Adrenal gland (tissue), 9 donors: ENCODE measurements at regions not wholly inside any gene's neighbourhood (a gene's known extent, or its start where the extent isn't known, plus 50 kb on each side); places are given as distances from the start of the nearest gene placed in this dataset.

ENCODE experiments used
- DNase-seq, 7 donors: peaks; one replicate each; pipeline ENCODE4 v3.0.0-alpha.2; 2019 to 2020
- H3K27ac ChIP-seq, 5 donors: fragments of 200-600 bp; sonication (generic) in 4 of 5; 1 replicate in 3 of 5; 2 replicates in 2 of 5; pipeline versions ENCODE4 v1.5.1 to v1.8.0; 2016 to 2020; ENCODE audit warnings: mild to moderate bottlenecking in 1 of 5
- H3K27me3 ChIP-seq: fragments of 200-600 bp; 2 replicates; pipeline ENCODE4 v1.8.0; 2021
- H3K36me3 ChIP-seq, 2 donors: fragments of 200-600 bp; replicated peaks in 1 of 2; 1 replicate in 1 of 2; 2 replicates in 1 of 2; pipeline versions ENCODE4 v1.5.1 to v1.8.0; 2018 to 2022
- H3K4me1 ChIP-seq, 2 donors: fragments of 200-600 bp; replicated peaks in 1 of 2; 1 replicate in 1 of 2; 2 replicates in 1 of 2; pipeline versions ENCODE4 v1.5.1 to v1.8.0; 2018 to 2021
- H3K4me3 ChIP-seq, 4 donors: fragments of 200-600 bp; sonication (generic) in 3 of 4; one replicate each; pipeline ENCODE4 v1.5.1; 2016 to 2018
- H3K9me3 ChIP-seq, 3 donors: fragments of 200-600 bp; sonication (generic) in 1 of 3; replicated peaks in 1 of 3; 1 replicate in 2 of 3; 2 replicates in 1 of 3; pipeline versions ENCODE4 v1.5.1 to v1.8.0; 2016 to 2021
- CTCF ChIP-seq, 6 experiments: fragments of 450-650 bp in 4 of 6; fragments of 200-600 bp in 2 of 6; sonication (generic) in 1 of 6; IDR thresholded peaks; 1 replicate in 5 of 6; 2 replicates in 1 of 6; pipeline versions ENCODE4 v1.5.1 to v1.8.0; 2016 to 2021; ENCODE audit warnings: antibody characterized with exemption in 6 of 6, mild to moderate bottlenecking in 2 of 6, moderate library complexity in 1 of 6
- POLR2A ChIP-seq, 2 donors: fragments of 450-650 bp; IDR thresholded peaks; one replicate each; pipeline ENCODE4 v1.6.1; 2017; ENCODE audit warnings: antibody characterized with exemption in 2 of 2, mild to moderate bottlenecking in 2 of 2, moderate library complexity in 1 of 2
- WGBS, 4 donors: extraction: QIAGEN DNeasy Blood & Tissue Kit in 2 of 4; methylation state at CpG; one replicate each; pipeline versions ENCODE4 v1.1.5 to v1.1.7; 2013 to 2017; 5-methylcytosine and 5-hydroxymethylcytosine counted together
- intact Hi-C, 2 donors: fragments of 100-400 bp; cut with DNase I; formaldehyde crosslinking; loops; one replicate each; pipeline versions ENCODE4 v1.14.1 to v1.15.0; 2022 to 2023
- donor health status: healthy with polysubstance abuse.
- donor health status: Bipolar disorder and iron deficiency.
- donor health status: DM: yes; HTN: yes; CAD: no.
- donor health status: DM: no; HTN: no; CAD: no.
- donor health status: DM: no; HTN: no; CAD: no.

- no peaks in the 10 kb centered on the region for H3K27me3 ChIP-seq
- H3K4me1 ChIP-seq: no peaks in the 10 kb centered on the region
- H3K36me3 ChIP-seq: no peaks in the 10 kb centered on the region
- no peak overlapping the region for H3K27ac ChIP-seq
- no peak overlapping the region for H3K4me3 ChIP-seq
- TF ChIP-seq POLR2A (IDR thresholded peaks at IDR 0.05) (no peak), CTCF (IDR thresholded peaks at IDR 0.05) (no peak)
- intact Hi-C loops: no loop called here
- no peak for DNase-seq
- H3K9me3 ChIP-seq: peaks cover 0 to 5% (median 0%) of the 10 kb centered on the region in 3 donors
- WGBS, 4 donors: 80 to 89% (median 86%) methylated on average over 1 of the region's 1 CpG
These were observed 254.9 kb upstream of the ARRDC3 start for GRCh38 chr5:91638010-91638409.

GRCh38 chr5:91635950-91636734 is 253.0 kb upstream of the ARRDC3 start:
- Histone ChIP-seq H3K27me3 (no peaks in the 10 kb centered on the region), H3K4me3 (no peak overlapping the region), H3K36me3 (no peaks in the 10 kb centered on the region), H3K9me3 (peaks cover 0 to 5% (median 0%) of the 10 kb centered on the region in 3 donors), H3K4me1 (no peaks in the 10 kb centered on the region), H3K27ac (no peak overlapping the region)
- 75 to 79% (median 76%) methylated on average over 4 of the region's 4 CpGs for WGBS, 4 donors
- intact Hi-C loops: no loop called here
- DNase-seq: no peak
- TF ChIP-seq CTCF (IDR thresholded peaks at IDR 0.05) (no peak), POLR2A (IDR thresholded peaks at IDR 0.05) (no peak)

GRCh38 chr5:91632871-91633270 is 249.8 kb upstream of the ARRDC3 start:
- intact Hi-C loops: no loop called here
- Histone ChIP-seq H3K27me3 (no peaks in the 10 kb centered on the region), H3K4me1 (no peaks in the 10 kb centered on the region), H3K9me3 (peaks cover 0 to 5% (median 0%) of the 10 kb centered on the region in 3 donors), H3K36me3 (no peaks in the 10 kb centered on the region), H3K27ac (no peak overlapping the region), H3K4me3 (no peak overlapping the region)
- no peak for DNase-seq
- 38 to 65% (median 43%) methylated on average over 1 of the region's 1 CpG for WGBS, 4 donors
- TF ChIP-seq POLR2A (IDR thresholded peaks at IDR 0.05) (no peak), CTCF (IDR thresholded peaks at IDR 0.05) (no peak)

GRCh38 chr5:91611746-91612145 is 228.6 kb upstream of the ARRDC3 start:
- no peak overlapping the region for H3K4me3 ChIP-seq
- no peaks in the 10 kb centered on the region for H3K4me1 ChIP-seq
- 69 to 80% (median 74%) methylated on average over 2 of the region's 2 CpGs for WGBS, 4 donors
- H3K27me3 ChIP-seq: no peaks in the 10 kb centered on the region
- H3K27ac ChIP-seq: no peak overlapping the region
- intact Hi-C loops: no loop called here
- H3K36me3 ChIP-seq: no peaks in the 10 kb centered on the region
- no peak for DNase-seq
- peaks cover 0 to 1% (median 0%) of the 10 kb centered on the region in 3 donors for H3K9me3 ChIP-seq
- TF ChIP-seq POLR2A (IDR thresholded peaks at IDR 0.05) (no peak), CTCF (IDR thresholded peaks at IDR 0.05) (no peak)
